GM21717 (cell line): ENCODE measurements at regions not wholly inside any gene's neighbourhood (a gene's known extent, or its start where the extent isn't known, plus 50 kb on each side); places are given as distances from the start of the nearest gene placed in this dataset.

Experiments used
- ATAC-seq: cut with Tn5 transposase; IDR thresholded peaks from one replicate; pipeline ENCODE4 v1.9.1; 2021; ENCODE audit warnings: mild to moderate bottlenecking, moderate library complexity; ENCODE audit not compliant: unreplicated experiment

- no peak for ATAC-seq
Observed at GRCh38 chr2:207473931-207474235, 55.9 kb upstream of the CREB1 start.

DNA sequence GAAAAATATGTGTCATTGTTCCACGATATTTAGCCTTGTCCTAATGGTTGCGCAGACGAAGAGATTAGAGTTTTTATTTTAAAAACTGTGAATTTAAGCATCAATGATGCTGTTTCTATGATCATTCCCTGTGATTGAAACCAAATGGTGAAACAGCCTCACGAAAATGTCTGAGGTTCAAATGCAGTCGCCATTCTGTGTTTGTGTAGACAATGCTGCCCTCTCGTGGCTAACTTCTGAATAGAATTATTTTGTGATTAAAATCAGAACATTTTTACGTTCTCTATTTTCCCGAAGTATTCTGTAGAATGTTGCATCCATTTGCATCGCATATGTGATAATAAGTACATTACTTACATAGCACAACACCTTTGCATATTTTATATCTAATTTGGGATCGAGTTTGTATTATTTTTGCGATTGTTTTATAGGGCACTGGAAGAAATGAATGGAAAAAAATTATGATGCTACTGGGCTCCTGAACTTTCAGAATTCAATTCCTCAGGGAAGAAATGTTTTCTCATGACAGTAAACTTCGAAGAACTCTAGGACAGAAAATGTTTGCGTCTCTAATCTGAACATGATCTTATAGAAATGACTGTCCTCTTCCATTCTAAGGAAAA, 54.8 kb upstream of the CREB1 start:
- ATAC-seq, result no peak

- no peak for ATAC-seq
Observed at GRCh38 chr2:207475546-207475945, 54.2 kb upstream of the CREB1 start.

GRCh38 chr2:207477896-207478295, 51.9 kb upstream of the CREB1 start:
- no peak for ATAC-seq

DNA sequence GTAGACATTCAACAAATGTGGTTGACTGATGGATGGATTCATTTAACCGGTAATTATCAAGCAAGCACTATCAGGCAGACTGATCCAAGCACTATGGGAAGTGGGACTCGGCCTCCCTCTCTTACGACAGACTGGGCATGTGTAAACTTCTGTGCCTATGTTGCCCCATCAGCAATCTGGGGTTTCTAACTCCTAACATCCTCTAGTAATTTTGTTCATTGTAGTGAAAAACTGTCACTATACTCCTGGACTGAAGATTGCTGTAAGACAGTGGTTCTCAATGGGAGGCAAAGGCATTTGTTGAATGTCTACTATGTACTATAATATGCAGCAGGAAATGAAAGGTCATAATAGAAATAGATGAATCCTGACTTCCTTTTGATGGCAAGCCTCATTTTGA, 51.2 kb upstream of the CREB1 start:
- ATAC-seq, result no peak

- ATAC-seq, result no peak
Observed at GRCh38 chr2:207479198-207479785, 50.5 kb upstream of the CREB1 start.
